ENCODE measurements at regions not wholly inside any gene's neighbourhood (a gene's known extent, or its start where the extent isn't known, plus 50 kb on each side); places are given as distances from the start of the nearest gene placed in this dataset.

- Histone ChIP-seq H3K79me1 (ENCODE audit: low read length) (no peaks in the 10 kb centered on the region), H3K4ac (ENCODE audit: low read depth, low read length) (no peak overlapping the region), H3K36me3 (ENCODE audit: control insufficient read depth, insufficient read depth, low read length) (no peaks in the 10 kb centered on the region), H3K23ac (ENCODE audit: low read length) (no peak overlapping the region), H2AK5ac (ENCODE audit: low read length) (no peak overlapping the region), H2BK15ac (replicated peaks; ENCODE audit: low read depth) (no peak overlapping the region), H3K4me3 (ENCODE audit: low read length) (no peak overlapping the region), H2BK120ac (ENCODE audit: low read depth, low read length) (no peak overlapping the region), H3K79me2 (ENCODE audit: control insufficient read depth, insufficient read depth, low read length) (no peaks in the 10 kb centered on the region), H2BK5ac (ENCODE audit: low read length) (no peak overlapping the region), H3K9ac (ENCODE audit: low read length) (no peak overlapping the region), H3K27ac (ENCODE audit: low read depth, low read length) (no peak overlapping the region), H3K27me3 (ENCODE audit: insufficient read depth, low read length, poor library complexity) (no peaks in the 10 kb centered on the region), H3K18ac (ENCODE audit: low read length) (no peak overlapping the region), H4K5ac (ENCODE audit: low read length) (no peak overlapping the region), H3K4me1 (ENCODE audit: control insufficient read depth, low read depth, low read length) (no peaks in the 10 kb centered on the region), H3K56ac (ENCODE audit: low read length) (no peak overlapping the region), H4K8ac (ENCODE audit: low read depth, low read length) (no peak overlapping the region), H3K4me2 (ENCODE audit: low read length) (no peak overlapping the region)
- WGBS (ENCODE audit: extremely low coverage, insufficient coverage, low lambda C conversion rate), result 100% methylated on average over 6 of the region's 11 CpGs
- no peak for DNase-seq
Measured at GRCh38 chr15:38058596-38059075, 124.2 kb downstream of the TMCO5A start.

GRCh38 chr15:38059665-38060064, 125.2 kb downstream of the TMCO5A start:
- Histone ChIP-seq H3K4me1 (ENCODE audit: control insufficient read depth, low read depth, low read length) (no peaks in the 10 kb centered on the region), H3K23ac (ENCODE audit: low read length) (no peak overlapping the region), H3K36me3 (ENCODE audit: control insufficient read depth, insufficient read depth, low read length) (no peaks in the 10 kb centered on the region), H2BK5ac (ENCODE audit: low read length) (no peak overlapping the region), H3K9ac (ENCODE audit: low read length) (no peak overlapping the region), H3K18ac (ENCODE audit: low read length) (no peak overlapping the region), H3K56ac (ENCODE audit: low read length) (no peak overlapping the region), H4K5ac (ENCODE audit: low read length) (no peak overlapping the region), H3K4me2 (ENCODE audit: low read length) (no peak overlapping the region), H3K27me3 (ENCODE audit: insufficient read depth, low read length, poor library complexity) (no peaks in the 10 kb centered on the region), H2BK15ac (replicated peaks; ENCODE audit: low read depth) (no peak overlapping the region), H3K79me2 (ENCODE audit: control insufficient read depth, insufficient read depth, low read length) (no peaks in the 10 kb centered on the region), H3K4me3 (ENCODE audit: low read length) (no peak overlapping the region), H3K79me1 (ENCODE audit: low read length) (no peaks in the 10 kb centered on the region), H2AK5ac (ENCODE audit: low read length) (no peak overlapping the region), H3K4ac (ENCODE audit: low read depth, low read length) (no peak overlapping the region), H4K8ac (ENCODE audit: low read depth, low read length) (no peak overlapping the region), H3K27ac (ENCODE audit: low read depth, low read length) (no peak overlapping the region), H2BK120ac (ENCODE audit: low read depth, low read length) (no peak overlapping the region)
- no peak for DNase-seq
- no CpG with 5 or more reads among the region's 1 CpG for WGBS (ENCODE audit: extremely low coverage, insufficient coverage, low lambda C conversion rate)

DNA sequence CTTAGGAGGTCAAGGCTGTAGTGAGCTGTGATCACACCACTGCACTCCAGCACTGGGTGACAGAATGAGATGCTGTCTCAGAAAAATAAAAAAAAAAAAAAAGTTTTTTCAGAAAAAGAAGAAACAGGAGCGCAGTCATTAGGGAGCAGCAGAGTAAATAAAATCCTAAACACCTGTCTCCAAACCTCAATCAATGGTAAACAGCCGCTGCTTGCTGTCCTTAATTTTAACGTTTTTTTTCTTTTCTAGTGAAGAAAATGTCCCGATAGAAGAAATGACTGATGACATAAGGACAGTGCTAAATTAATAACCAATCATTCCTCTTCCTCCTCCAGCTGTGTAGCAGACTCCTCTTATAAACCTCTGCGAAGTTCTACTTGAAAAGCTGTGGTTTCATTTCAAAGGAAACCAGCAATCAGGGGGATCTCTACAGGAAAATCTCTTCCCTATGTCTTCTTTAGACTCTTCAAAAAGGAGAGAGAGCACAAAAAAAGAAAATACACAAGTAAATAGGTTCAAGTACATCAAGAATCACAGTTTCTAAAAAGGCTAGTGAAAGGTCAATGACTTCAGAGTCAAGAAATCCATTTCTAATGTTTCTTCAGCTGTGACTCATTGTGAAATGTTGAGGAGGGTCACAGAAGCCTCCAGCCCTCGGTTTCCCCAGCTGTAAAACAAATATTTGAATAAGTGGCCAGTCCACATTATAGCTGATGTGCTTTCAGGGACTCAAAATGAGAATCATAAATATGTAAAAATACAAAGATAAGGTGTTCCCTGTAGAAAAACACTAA, 127.6 kb downstream of the TMCO5A start:
- H2AK5ac ChIP-seq (ENCODE audit: low read length), result no peak overlapping the region
- no CpG with 5 or more reads among the region's 6 CpGs for WGBS (ENCODE audit: extremely low coverage, insufficient coverage, low lambda C conversion rate)
- no peak for DNase-seq

DNA sequence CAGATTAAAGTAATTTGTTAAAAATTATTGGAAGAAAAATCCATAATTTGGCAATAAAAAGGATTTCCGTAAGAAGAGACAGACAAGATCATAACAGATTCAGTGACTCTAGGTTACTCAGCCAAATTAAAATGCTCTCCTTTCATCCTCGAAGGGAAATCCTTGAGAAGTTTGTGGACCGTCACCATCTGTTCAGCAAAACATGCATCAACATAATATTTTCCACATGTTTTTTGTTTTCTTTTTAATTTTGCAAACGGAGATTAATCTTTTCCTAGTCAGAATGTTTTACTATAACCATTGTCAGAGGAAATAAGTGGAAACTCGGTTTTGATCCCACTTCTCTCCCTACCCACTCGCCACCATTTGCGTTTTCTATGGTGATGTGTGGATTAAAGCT, 128.3 kb downstream of the TMCO5A start:
- no peak overlapping the region for H4K5ac ChIP-seq (ENCODE audit: low read length)
- H2BK120ac ChIP-seq (ENCODE audit: low read depth, low read length), result no peak overlapping the region
- no CpG with 5 or more reads among the region's 7 CpGs for WGBS (ENCODE audit: extremely low coverage, insufficient coverage, low lambda C conversion rate)
- H3K4me3 ChIP-seq (ENCODE audit: low read length), result no peak overlapping the region
- no peak overlapping the region for H2BK15ac ChIP-seq (replicated peaks; ENCODE audit: low read depth)
- H3K79me2 ChIP-seq (ENCODE audit: control insufficient read depth, insufficient read depth, low read length), result no peaks in the 10 kb centered on the region
- no peak overlapping the region for H3K27ac ChIP-seq (ENCODE audit: low read depth, low read length)
- H3K23ac ChIP-seq (ENCODE audit: low read length), result no peak overlapping the region
- no peak overlapping the region for H2AK5ac ChIP-seq (ENCODE audit: low read length)
- H3K27me3 ChIP-seq (ENCODE audit: insufficient read depth, low read length, poor library complexity), result no peaks in the 10 kb centered on the region
- H4K8ac ChIP-seq (ENCODE audit: low read depth, low read length), result no peak overlapping the region
- H3K18ac ChIP-seq (ENCODE audit: low read length), result no peak overlapping the region
- H3K56ac ChIP-seq (ENCODE audit: low read length), result no peak overlapping the region
- no peak overlapping the region for H3K4ac ChIP-seq (ENCODE audit: low read depth, low read length)
- H3K36me3 ChIP-seq (ENCODE audit: control insufficient read depth, insufficient read depth, low read length), result no peaks in the 10 kb centered on the region
- no peak overlapping the region for H3K4me2 ChIP-seq (ENCODE audit: low read length)
- H2BK5ac ChIP-seq (ENCODE audit: low read length), result no peak overlapping the region
- no peak for DNase-seq
- no peaks in the 10 kb centered on the region for H3K4me1 ChIP-seq (ENCODE audit: control insufficient read depth, low read depth, low read length)
- H3K79me1 ChIP-seq (ENCODE audit: low read length), result no peaks in the 10 kb centered on the region
- no peak overlapping the region for H3K9ac ChIP-seq (ENCODE audit: low read length)

More for the DNA sequence above, 127.6 kb downstream of the TMCO5A start:
- Histone ChIP-seq H2BK5ac (ENCODE audit: low read length) (no peak overlapping the region), H2BK120ac (ENCODE audit: low read depth, low read length) (no peak overlapping the region), H3K23ac (ENCODE audit: low read length) (no peak overlapping the region), H3K27me3 (ENCODE audit: insufficient read depth, low read length, poor library complexity) (no peaks in the 10 kb centered on the region), H3K79me1 (ENCODE audit: low read length) (no peaks in the 10 kb centered on the region), H3K4me3 (ENCODE audit: low read length) (no peak overlapping the region), H3K4ac (ENCODE audit: low read depth, low read length) (no peak overlapping the region), H4K8ac (ENCODE audit: low read depth, low read length) (no peak overlapping the region), H2BK15ac (replicated peaks; ENCODE audit: low read depth) (no peak overlapping the region), H4K5ac (ENCODE audit: low read length) (no peak overlapping the region), H3K9ac (ENCODE audit: low read length) (no peak overlapping the region), H3K4me2 (ENCODE audit: low read length) (no peak overlapping the region), H3K27ac (ENCODE audit: low read depth, low read length) (no peak overlapping the region), H3K79me2 (ENCODE audit: control insufficient read depth, insufficient read depth, low read length) (no peaks in the 10 kb centered on the region), H3K18ac (ENCODE audit: low read length) (no peak overlapping the region), H3K56ac (ENCODE audit: low read length) (no peak overlapping the region), H3K4me1 (ENCODE audit: control insufficient read depth, low read depth, low read length) (no peaks in the 10 kb centered on the region), H3K36me3 (ENCODE audit: control insufficient read depth, insufficient read depth, low read length) (no peaks in the 10 kb centered on the region)

- Histone ChIP-seq H3K4me3 (ENCODE audit: low read length) (no peak overlapping the region), H4K8ac (ENCODE audit: low read depth, low read length) (no peak overlapping the region), H2AK5ac (ENCODE audit: low read length) (no peak overlapping the region), H3K4ac (ENCODE audit: low read depth, low read length) (no peak overlapping the region), H4K5ac (ENCODE audit: low read length) (no peak overlapping the region), H3K4me2 (ENCODE audit: low read length) (no peak overlapping the region), H3K23ac (ENCODE audit: low read length) (no peak overlapping the region), H3K56ac (ENCODE audit: low read length) (no peak overlapping the region), H3K79me2 (ENCODE audit: control insufficient read depth, insufficient read depth, low read length) (no peaks in the 10 kb centered on the region), H2BK120ac (ENCODE audit: low read depth, low read length) (no peak overlapping the region), H2BK15ac (replicated peaks; ENCODE audit: low read depth) (no peak overlapping the region), H3K18ac (ENCODE audit: low read length) (no peak overlapping the region), H3K9ac (ENCODE audit: low read length) (no peak overlapping the region), H2BK5ac (ENCODE audit: low read length) (no peak overlapping the region), H3K36me3 (ENCODE audit: control insufficient read depth, insufficient read depth, low read length) (no peaks in the 10 kb centered on the region), H3K79me1 (ENCODE audit: low read length) (no peaks in the 10 kb centered on the region), H3K4me1 (ENCODE audit: control insufficient read depth, low read depth, low read length) (no peaks in the 10 kb centered on the region), H3K27me3 (ENCODE audit: insufficient read depth, low read length, poor library complexity) (no peaks in the 10 kb centered on the region), H3K27ac (ENCODE audit: low read depth, low read length) (no peak overlapping the region)
- DNase-seq, result no peak
- WGBS (ENCODE audit: extremely low coverage, insufficient coverage, low lambda C conversion rate), result no CpG with 5 or more reads among the region's 5 CpGs
Measured at GRCh38 chr15:38065721-38066345, 131.4 kb downstream of the TMCO5A start.

Measured in mesendoderm (in vitro differentiated cells).